ENCODE measurements at regions not wholly inside any gene's neighbourhood (a gene's known extent, or its start where the extent isn't known, plus 50 kb on each side); places are given as distances from the start of the nearest gene placed in this dataset.

- no peak overlapping the region for H3K27ac ChIP-seq (ENCODE audit: low read depth, low read length)
- WGBS, 3 donors: 36 to 75% (median 39%) methylated on average over 20 of the region's 20 CpGs
These were observed 218.5 kb downstream of the C9orf50 start for GRCh38 chr9:129402371-129402739.

GRCh38 chr9:129401623-129402370 is 219.1 kb downstream of the C9orf50 start:
- 21 to 61% (median 26%) methylated on average over 6 of the region's 6 CpGs for WGBS, 3 donors
- H3K27ac ChIP-seq (ENCODE audit: low read depth, low read length): peak overlapping the region; percentile 28

- WGBS, 3 donors: 83 to 84% (median 84%) methylated on average over 16 to 17 of the region's 17 CpGs
- peak overlapping the region; percentile 28 for H3K27ac ChIP-seq (ENCODE audit: low read depth, low read length)
These were observed 219.8 kb downstream of the C9orf50 start for GRCh38 chr9:129400971-129401622.

- H3K27ac ChIP-seq (ENCODE audit: low read depth, low read length): no peak overlapping the region
- WGBS, 3 donors: 87 to 93% (median 89%) methylated on average over 39 to 43 of the region's 44 CpGs
These were observed 220.6 kb downstream of the C9orf50 start for GRCh38 chr9:129400001-129400970.

GRCh38 chr9:129399634-129399990 is 221.3 kb downstream of the C9orf50 start:
- no peak overlapping the region for H3K27ac ChIP-seq (ENCODE audit: low read depth, low read length)
- 47 to 84% (median 50%) methylated on average over 8 of the region's 8 CpGs for WGBS, 3 donors

GRCh38 chr9:129398961-129399633 is 221.0 kb upstream of the IER5L start:
- no peak overlapping the region for H3K27ac ChIP-seq (ENCODE audit: low read depth, low read length)
- 75 to 79% (median 77%) methylated on average over 21 of the region's 21 CpGs for WGBS, 3 donors

- 82 to 89% (median 82%) methylated on average over 20 of the region's 20 CpGs for WGBS, 3 donors
- H3K27ac ChIP-seq (ENCODE audit: low read depth, low read length): no peak overlapping the region
These were observed 220.3 kb upstream of the IER5L start for GRCh38 chr9:129398101-129398960.

GRCh38 chr9:129397335-129397734 is 219.3 kb upstream of the IER5L start:
- H3K27ac ChIP-seq (ENCODE audit: low read depth, low read length): no peak overlapping the region
- 90 to 96% (median 95%) methylated on average over 6 of the region's 6 CpGs for WGBS, 3 donors

- 62 to 81% (median 74%) methylated on average over 1 of the region's 1 CpG for WGBS, 3 donors
- no peak overlapping the region for H3K27ac ChIP-seq (ENCODE audit: low read depth, low read length)
These were observed 218.3 kb upstream of the IER5L start for GRCh38 chr9:129396365-129396708.

- H3K27ac ChIP-seq (ENCODE audit: low read depth, low read length): no peak overlapping the region
- WGBS, 3 donors: 55 to 69% (median 60%) methylated on average over 3 of the region's 3 CpGs
These were observed 217.7 kb upstream of the IER5L start for GRCh38 chr9:129395633-129396364.

- H3K27ac ChIP-seq (ENCODE audit: low read depth, low read length): no peak overlapping the region
- 74 to 93% (median 83%) methylated on average over 3 of the region's 3 CpGs for WGBS, 3 donors
These were observed 216.8 kb upstream of the IER5L start for GRCh38 chr9:129394886-129395279.

GRCh38 chr9:129394061-129394885 is 216.2 kb upstream of the IER5L start:
- 60 to 70% (median 62%) methylated on average over 23 to 25 of the region's 25 CpGs for WGBS, 3 donors
- H3K27ac ChIP-seq (ENCODE audit: low read depth, low read length): no peak overlapping the region

- 86 to 91% (median 88%) methylated on average over 5 of the region's 5 CpGs for WGBS, 3 donors
- no peak overlapping the region for H3K27ac ChIP-seq (ENCODE audit: low read depth, low read length)
These were observed 215.0 kb upstream of the IER5L start for GRCh38 chr9:129393064-129393463.

- 72 to 81% (median 76%) methylated on average over 12 of the region's 12 CpGs for WGBS, 3 donors
- H3K27ac ChIP-seq (ENCODE audit: low read depth, low read length): no peak overlapping the region
These were observed 214.1 kb upstream of the IER5L start for GRCh38 chr9:129392093-129392541.

- WGBS, 3 donors: 82 to 91% (median 84%) methylated on average over 12 of the region's 12 CpGs
- no peak overlapping the region for H3K27ac ChIP-seq (ENCODE audit: low read depth, low read length)
These were observed 213.2 kb upstream of the IER5L start for GRCh38 chr9:129391221-129391661.

- WGBS, 3 donors: 80 to 87% (median 87%) methylated on average over 3 of the region's 3 CpGs
- no peak overlapping the region for H3K27ac ChIP-seq (ENCODE audit: low read depth, low read length)
These were observed 212.5 kb upstream of the IER5L start for GRCh38 chr9:129390541-129390940.

All from adipose tissue (tissue), 3 donors.